DND-41 (cell line): ENCODE measurements at regions not wholly inside any gene's neighbourhood (a gene's known extent, or its start where the extent isn't known, plus 50 kb on each side); places are given as distances from the start of the nearest gene placed in this dataset.

Experiments
- EZH2 ChIP-seq: IDR thresholded peaks from 3 replicates; pipeline ENCODE4 v1.6.1; 2012; ENCODE audit warnings: borderline replicate concordance, low read depth, mild to moderate bottlenecking, moderate library complexity, low read length, inconsistent platforms; ENCODE audit not compliant: severe bottlenecking
- TF ChIP-seq, protein P1 (sequence below): IDR thresholded peaks from 2 replicates; pipeline ENCODE4 v1.5.1; 2012; ENCODE audit warnings: borderline replicate concordance, low read length, moderate library complexity, mild to moderate bottlenecking; ENCODE audit not compliant: poor library complexity, severe bottlenecking; ENCODE audit errors: extremely low read depth

DNA sequence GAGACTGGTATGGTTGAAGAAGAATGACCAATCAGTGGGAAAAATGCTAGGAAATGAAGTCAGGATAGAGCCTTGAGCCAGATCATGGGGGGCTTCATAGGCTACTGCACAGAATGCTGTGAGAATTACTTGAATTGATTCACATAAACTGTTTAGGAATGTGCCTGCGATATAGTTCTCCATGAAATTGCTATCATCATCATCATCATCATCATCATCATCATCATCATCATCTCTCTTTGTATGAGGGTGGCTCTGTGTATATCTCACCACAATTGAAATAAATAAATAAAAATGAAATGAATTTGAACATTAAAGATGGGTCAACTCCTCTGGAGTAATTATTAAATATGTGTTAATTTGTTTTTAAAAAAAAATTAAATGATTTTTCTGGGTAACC lies 148.6 kb upstream of the LEF1 start:
- TF ChIP-seq, protein P1, sequence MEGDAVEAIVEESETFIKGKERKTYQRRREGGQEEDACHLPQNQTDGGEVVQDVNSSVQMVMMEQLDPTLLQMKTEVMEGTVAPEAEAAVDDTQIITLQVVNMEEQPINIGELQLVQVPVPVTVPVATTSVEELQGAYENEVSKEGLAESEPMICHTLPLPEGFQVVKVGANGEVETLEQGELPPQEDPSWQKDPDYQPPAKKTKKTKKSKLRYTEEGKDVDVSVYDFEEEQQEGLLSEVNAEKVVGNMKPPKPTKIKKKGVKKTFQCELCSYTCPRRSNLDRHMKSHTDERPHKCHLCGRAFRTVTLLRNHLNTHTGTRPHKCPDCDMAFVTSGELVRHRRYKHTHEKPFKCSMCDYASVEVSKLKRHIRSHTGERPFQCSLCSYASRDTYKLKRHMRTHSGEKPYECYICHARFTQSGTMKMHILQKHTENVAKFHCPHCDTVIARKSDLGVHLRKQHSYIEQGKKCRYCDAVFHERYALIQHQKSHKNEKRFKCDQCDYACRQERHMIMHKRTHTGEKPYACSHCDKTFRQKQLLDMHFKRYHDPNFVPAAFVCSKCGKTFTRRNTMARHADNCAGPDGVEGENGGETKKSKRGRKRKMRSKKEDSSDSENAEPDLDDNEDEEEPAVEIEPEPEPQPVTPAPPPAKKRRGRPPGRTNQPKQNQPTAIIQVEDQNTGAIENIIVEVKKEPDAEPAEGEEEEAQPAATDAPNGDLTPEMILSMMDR, result no peak
- TF ChIP-seq EZH2, result no peak
